HG03457 (cell line): ENCODE measurements at regions not wholly inside any gene's neighbourhood (a gene's known extent, or its start where the extent isn't known, plus 50 kb on each side); places are given as distances from the start of the nearest gene placed in this dataset.

Source experiments
- ATAC-seq: cut with Tn5 transposase; IDR thresholded peaks from one replicate; pipeline ENCODE4 v1.9.1; 2021; ENCODE audit warnings: moderate number of reproducible peaks; ENCODE audit not compliant: unreplicated experiment

- ATAC-seq = no peak
These were observed 489.9 kb upstream of the CDH5 start for GRCh38 chr16:65876624-65877023.

DNA sequence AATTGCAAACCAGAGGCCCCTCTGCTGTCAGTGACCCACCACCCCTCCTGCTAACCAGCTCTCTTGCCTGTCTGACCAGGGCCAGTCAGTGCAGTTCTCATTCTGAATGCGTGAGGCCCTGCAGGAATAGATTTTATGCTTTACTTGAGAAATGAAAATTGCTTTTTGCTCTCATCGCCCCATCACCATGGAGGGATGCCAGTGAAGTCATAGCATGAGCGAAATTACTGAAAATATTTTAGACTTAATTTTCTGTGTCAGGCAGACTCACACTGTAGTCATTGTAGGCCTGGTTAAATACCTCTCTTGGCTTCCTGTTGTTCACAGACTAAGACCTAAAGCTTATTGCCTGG lies 490.5 kb upstream of the CDH5 start:
- ATAC-seq = no peak

DNA sequence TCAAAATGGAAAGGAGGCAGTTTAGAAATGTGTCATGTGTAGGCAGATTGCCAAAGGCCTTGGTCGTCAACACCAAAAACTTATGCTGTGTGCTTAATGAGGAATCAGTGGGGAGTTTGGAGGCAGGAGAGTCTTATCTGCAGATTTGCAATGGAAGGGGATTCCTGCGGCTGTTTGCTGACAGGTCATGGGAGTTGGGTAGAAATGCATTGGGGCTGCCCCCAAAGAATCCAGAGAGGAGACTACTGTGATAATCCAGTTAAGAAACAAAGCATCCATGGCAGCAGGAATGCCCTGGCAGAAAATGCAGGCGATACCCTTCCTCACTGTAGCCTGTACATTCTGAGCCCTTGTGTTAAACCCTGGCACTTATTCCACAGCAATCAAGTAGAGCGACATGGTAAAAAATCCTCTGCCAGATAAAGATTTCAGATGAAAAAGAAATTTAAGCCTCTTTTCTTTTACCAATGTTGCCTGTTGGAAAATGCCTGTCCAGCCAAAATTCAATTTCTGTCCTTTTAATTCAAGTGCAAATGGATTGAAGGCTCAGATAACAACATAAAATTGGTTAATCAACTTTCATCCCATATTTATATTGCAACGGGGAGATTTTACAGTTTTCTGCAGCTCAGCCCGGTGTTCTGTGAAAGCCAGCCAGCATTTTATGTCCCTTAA lies 491.0 kb upstream of the CDH5 start:
- ATAC-seq = no peak

DNA sequence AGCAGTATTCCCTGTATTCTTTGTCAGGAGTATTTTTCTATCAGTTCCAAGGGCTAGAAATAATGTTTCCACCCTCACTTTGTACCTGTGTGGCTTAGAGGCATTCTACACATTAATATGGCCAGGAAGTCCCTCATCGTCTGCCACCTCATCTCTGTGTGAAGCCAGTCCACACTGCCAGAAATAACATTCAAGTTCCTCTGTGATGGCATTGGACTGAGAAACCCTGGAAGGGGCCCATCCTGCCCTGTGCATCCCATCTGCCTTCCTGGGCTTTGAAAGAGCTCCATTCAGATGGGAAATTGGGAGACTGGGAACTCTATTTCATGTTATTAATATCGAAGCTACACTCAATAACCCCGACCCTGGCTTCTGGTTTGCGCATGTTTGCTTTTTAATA lies 497.2 kb upstream of the CDH5 start:
- ATAC-seq = no peak

GRCh38 chr16:65867276-65867960 lies 499.1 kb upstream of the CDH5 start:
- no peak for ATAC-seq

DNA sequence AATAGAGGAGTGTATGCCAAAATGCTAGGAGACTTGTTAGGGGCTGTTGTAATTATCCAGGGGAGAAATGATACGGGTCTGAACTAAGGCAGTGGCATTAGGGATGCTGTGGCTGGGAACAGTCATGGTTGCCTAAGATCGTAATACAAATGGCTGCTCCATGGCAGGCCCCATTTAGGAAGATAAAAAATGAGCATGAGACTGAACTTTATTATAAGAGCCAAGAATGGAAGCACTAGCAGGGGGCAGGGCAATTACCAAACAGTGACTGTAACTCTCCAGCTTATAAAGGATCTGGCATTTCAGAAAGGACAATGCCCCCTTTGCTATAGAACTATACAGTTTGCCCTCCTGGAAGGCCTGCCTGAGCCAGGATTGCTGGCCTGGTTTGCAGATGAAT lies 503.3 kb upstream of the CDH5 start:
- ATAC-seq = no peak

- ATAC-seq = no peak
These were observed 505.3 kb upstream of the CDH5 start for GRCh38 chr16:65861131-65861731.

- no peak for ATAC-seq
These were observed 511.0 kb upstream of the CDH5 start for GRCh38 chr16:65855171-65856145.

DNA sequence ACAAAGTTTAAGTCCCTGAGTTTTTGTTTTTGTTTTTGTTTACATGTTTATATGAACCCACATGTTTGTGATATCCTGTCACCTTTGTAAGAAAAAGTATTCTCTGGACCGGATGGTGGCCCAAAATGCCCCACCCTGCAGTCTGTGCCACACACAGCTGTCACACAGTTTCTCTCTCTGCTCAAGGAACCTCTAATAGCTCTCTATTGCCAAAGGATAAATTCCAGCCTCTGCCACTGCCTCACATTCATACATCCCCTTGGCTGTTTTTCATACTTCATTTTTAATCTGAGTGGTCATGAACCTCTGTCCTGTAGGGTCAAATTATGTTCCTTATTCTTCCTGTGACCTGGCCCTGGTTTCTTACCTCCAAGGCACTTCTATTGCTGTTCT lies 520.3 kb upstream of the CDH5 start:
- no peak for ATAC-seq

GRCh38 chr16:65845466-65846209 lies 520.9 kb upstream of the CDH5 start:
- no peak for ATAC-seq

- no peak for ATAC-seq
These were observed 522.5 kb upstream of the CDH5 start for GRCh38 chr16:65843941-65844340.

DNA sequence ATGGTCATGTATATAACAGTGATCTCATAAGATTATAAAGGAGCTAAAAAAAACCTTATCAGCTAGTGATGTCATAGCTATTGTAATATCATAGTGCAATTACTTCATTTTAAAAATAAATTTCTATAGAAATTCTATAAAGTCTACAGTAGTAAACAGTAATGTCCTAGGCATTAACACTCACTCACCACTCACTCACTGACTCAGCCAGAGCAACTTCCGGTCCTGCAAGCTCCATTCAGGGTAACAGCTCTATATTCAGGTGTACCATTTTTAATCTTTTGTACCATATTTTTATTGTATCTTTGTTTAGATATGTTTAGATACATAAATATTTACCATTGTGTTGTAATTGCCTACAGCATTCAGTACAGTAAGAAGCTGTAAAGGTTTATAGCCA lies 524.4 kb upstream of the CDH5 start:
- no peak for ATAC-seq

DNA sequence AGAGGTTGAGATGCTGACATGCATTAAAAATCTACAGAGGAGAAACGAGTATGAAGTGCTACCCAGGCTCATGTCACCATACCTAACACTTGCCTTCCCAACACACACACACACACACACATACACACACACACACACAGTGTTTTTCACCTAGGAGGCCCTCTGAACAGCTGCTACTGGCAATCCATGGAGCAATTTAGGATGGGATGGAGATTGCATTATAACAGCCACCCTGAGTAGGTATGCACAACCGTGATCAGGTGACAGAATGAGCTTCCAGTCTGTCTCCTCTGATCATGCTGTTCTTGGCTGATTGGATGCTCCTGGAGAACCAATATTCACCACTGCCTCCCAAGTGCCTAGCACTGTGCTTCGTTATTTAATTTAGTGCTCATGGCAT lies 528.5 kb upstream of the CDH5 start:
- no peak for ATAC-seq

- ATAC-seq = no peak
These were observed 529.0 kb upstream of the CDH5 start for GRCh38 chr16:65837464-65837863.

DNA sequence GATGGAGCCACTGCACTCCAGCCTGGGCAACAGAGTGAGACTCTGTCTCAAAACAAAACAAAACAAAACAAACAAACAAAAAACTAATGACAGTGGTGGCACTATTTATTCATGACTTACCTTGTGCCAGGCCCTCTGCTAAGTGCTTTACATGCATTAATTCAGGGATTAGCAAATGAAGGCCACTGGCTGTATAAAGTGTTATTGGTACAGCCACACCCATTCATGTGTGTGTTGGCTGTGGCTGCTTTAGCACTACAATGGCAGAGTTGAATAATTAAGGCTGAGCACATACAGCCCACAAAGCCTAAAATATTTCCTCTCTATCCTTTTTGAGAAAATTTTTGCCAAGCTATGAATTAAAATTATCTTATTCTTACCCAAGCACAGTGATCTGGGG lies 531.8 kb upstream of the CDH5 start:
- no peak for ATAC-seq

DNA sequence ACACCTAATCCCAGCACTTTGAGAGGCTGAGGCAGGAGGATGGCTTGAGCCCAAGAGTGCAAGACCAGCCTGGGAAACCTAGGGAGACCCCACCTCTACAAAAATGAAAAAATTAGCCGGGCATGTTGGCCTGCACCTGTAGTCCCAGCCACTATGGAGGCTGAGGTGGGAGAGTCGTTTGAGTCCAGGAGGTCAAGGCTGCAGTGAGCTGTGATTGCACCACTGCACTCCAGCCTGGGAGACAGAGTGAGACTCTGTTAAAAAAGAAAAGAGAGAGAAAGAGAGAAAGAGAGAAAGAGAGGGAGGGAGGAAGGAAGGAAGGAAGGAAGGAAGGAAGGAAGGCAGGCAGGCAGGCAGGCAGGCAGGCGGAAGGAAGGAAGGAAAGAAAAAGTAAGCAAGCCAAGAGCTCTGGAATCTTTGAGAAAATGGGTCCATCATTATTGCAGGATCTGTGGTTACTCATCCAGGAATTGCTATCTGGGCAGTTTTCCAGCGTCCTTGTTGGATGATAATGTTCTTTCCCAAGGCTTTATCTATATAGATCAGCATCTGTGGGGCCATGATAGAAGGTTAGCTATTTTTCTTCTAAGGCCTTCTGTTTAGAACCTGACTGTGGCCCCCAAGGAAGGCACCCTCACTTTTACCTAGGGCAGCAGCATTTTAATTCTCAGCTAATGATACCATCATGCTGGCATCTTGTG lies 533.2 kb upstream of the CDH5 start:
- ATAC-seq = no peak

DNA sequence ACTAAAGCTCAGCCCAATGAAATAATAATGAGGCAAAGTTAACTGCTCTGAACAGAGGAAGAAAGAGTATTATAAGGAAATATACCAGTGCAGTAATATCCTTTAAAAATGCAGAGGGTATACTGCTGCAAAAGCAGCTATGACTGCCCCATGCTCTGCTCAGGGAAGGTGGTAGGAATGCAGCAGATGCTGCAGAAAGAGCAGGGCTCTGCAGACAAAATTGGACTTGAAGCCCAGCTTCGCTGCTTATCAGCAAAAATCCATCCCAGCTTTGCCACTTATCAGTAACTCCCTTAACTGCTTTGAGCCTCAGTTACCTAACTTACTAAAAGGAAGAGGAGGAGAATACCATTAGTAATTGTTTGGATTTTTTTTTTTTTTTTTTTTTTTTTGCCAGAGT lies 533.8 kb upstream of the CDH5 start:
- no peak for ATAC-seq

- no peak for ATAC-seq
These were observed 534.4 kb upstream of the CDH5 start for GRCh38 chr16:65831903-65832666.

DNA sequence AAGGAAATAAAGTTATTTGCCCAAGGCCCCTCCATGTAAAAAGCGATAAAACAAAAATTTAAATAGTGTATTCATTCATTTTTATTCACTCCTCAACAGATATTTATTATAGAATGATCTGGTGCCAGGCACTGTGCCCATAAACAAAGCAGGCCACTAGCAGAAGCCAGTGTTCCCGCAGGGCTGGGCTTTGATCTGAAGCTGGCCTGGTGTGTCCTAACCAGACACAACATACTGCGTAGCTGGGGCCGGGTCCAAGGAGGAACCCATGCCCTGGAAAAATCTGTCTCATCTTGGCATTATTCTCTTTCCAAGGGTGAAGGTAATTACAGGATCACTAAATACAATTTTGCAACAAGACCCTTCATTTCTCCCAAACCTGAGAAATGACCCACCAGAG lies 537.4 kb upstream of the CDH5 start:
- ATAC-seq = no peak
